Osteocyte (in vitro differentiated cells): ENCODE measurements at regions not wholly inside any gene's neighbourhood (a gene's known extent, or its start where the extent isn't known, plus 50 kb on each side); places are given as distances from the start of the nearest gene placed in this dataset.

Source experiments
- DNase-seq: peaks from one replicate; pipeline ENCODE4 v3.0.0; 2021; ENCODE audit warnings: mixed read lengths; ENCODE audit not compliant: unreplicated experiment; ENCODE audit errors: extremely low spot score
- H3K27ac Mint-ChIP-seq: one replicate; pipeline ENCODE4 v1.8.0; 2021; ENCODE audit warnings: mild to moderate bottlenecking, mixed read lengths; ENCODE audit not compliant: unreplicated experiment
- H3K27me3 Mint-ChIP-seq: one replicate; pipeline ENCODE4 v1.8.0; 2021; ENCODE audit warnings: mixed read lengths; ENCODE audit not compliant: unreplicated experiment
- H3K36me3 Mint-ChIP-seq: one replicate; pipeline ENCODE4 v1.8.0; 2021; ENCODE audit warnings: mixed read lengths; ENCODE audit not compliant: unreplicated experiment
- H3K4me1 Mint-ChIP-seq: one replicate; pipeline ENCODE4 v1.8.0; 2021; ENCODE audit warnings: mixed read lengths; ENCODE audit not compliant: unreplicated experiment
- H3K4me3 Mint-ChIP-seq: one replicate; pipeline ENCODE4 v1.8.0; 2021; ENCODE audit warnings: mild to moderate bottlenecking, moderate library complexity, mixed read lengths; ENCODE audit not compliant: unreplicated experiment
- H3K9me3 Mint-ChIP-seq: one replicate; pipeline ENCODE4 v1.8.0; 2021; ENCODE audit warnings: mixed read lengths; ENCODE audit not compliant: unreplicated experiment
- CTCF ChIP-seq: fragments of 200-600 bp; sonication (generic); IDR thresholded peaks from 2 replicates; pipeline ENCODE4 v1.5.0; 2021; ENCODE audit warnings: antibody characterized with exemption, mild to moderate bottlenecking, moderate library complexity

GRCh38 chr14:53409969-53410368, 256.8 kb upstream of the DDHD1 start:
- DNase-seq = no peak
- H3K27me3 Mint-ChIP-seq = no peaks in the 10 kb centered on the region
- no peak for TF ChIP-seq CTCF
- no peak overlapping the region for H3K27ac Mint-ChIP-seq
- H3K4me3 Mint-ChIP-seq = no peak overlapping the region
- H3K4me1 Mint-ChIP-seq = peaks cover 7% of the 10 kb centered on the region
- H3K36me3 Mint-ChIP-seq = no peaks in the 10 kb centered on the region
- no peaks in the 10 kb centered on the region for H3K9me3 Mint-ChIP-seq

DNA sequence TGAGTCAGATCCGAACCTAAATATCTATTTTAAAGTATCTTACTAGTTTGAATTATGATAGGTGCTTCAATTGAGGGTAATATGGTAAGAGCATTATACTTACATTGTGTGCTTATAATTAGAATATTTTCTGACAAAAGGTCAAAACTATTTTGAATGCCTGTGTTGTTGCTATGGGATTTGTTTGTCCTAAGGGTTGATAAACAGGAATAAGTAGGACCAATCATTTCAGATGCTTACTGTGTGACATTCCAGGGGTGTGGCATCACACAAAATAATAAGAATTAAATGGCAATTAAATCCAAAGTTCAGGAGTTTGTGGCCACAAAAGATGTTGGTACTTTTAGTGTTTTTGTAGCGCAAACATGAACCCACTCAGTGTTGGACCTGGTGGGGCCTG, 256.2 kb upstream of the DDHD1 start:
- H3K9me3 Mint-ChIP-seq = no peaks in the 10 kb centered on the region
- TF ChIP-seq CTCF = no peak
- DNase-seq = no peak
- H3K4me3 Mint-ChIP-seq = no peak overlapping the region
- no peak overlapping the region for H3K27ac Mint-ChIP-seq
- peaks cover 7% of the 10 kb centered on the region for H3K4me1 Mint-ChIP-seq
- H3K36me3 Mint-ChIP-seq = no peaks in the 10 kb centered on the region
- H3K27me3 Mint-ChIP-seq = no peaks in the 10 kb centered on the region

DNA sequence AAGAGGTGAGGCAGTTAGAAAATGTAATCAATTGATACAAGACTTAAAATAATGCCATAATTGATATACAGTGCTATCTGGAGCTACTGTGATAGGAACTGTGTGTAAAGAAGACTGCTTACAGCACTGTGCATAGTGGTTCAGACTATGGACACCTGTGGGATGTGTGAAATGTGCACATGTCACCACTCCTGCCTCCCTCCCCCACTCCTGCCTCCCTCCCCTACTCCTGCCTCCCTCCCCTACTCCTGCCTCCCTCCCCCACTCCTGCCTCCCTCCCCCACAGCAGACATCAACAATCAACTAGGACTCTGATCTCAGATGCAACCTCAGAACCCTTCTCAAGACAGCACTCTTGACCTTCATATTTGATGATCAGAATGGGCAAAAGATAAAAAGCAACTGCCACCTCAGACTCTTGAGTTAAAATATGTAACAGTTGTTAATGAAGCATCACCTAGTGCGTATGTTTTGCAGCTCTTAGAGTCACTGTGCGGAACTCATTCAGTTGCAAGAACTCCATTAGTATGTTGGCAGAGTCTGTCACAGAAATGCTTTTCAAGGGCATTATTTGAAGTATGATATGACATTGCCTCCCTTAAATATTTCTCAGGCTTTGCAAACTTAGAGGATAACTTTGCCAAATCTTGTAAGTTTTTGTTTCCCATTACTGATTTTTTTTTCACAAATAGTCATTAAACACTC, 255.2 kb upstream of the DDHD1 start:
- no peak overlapping the region for H3K27ac Mint-ChIP-seq
- peaks cover 2% of the 10 kb centered on the region for H3K27me3 Mint-ChIP-seq
- H3K9me3 Mint-ChIP-seq = no peaks in the 10 kb centered on the region
- TF ChIP-seq CTCF = no peak
- no peak overlapping the region for H3K4me3 Mint-ChIP-seq
- H3K36me3 Mint-ChIP-seq = no peaks in the 10 kb centered on the region
- DNase-seq = no peak
- H3K4me1 Mint-ChIP-seq = peaks cover 7% of the 10 kb centered on the region

GRCh38 chr14:53406519-53406918, 253.4 kb upstream of the DDHD1 start:
- no peak for TF ChIP-seq CTCF

GRCh38 chr14:53401646-53402045, 248.5 kb upstream of the DDHD1 start:
- Mint-ChIP-seq H3K9me3 (peaks cover 4% of the 10 kb centered on the region), H3K4me3 (no peak overlapping the region), H3K27me3 (peaks cover 9% of the 10 kb centered on the region), H3K4me1 (peaks cover 8% of the 10 kb centered on the region), H3K27ac (no peak overlapping the region), H3K36me3 (no peaks in the 10 kb centered on the region)
- DNase-seq = no peak
- TF ChIP-seq CTCF = no peak

More at GRCh38 chr14:53406519-53406918, 253.4 kb upstream of the DDHD1 start:
- Mint-ChIP-seq H3K4me1 (peaks cover 6% of the 10 kb centered on the region), H3K36me3 (no peaks in the 10 kb centered on the region), H3K27me3 (peaks cover 4% of the 10 kb centered on the region), H3K9me3 (no peaks in the 10 kb centered on the region), H3K27ac (no peak overlapping the region), H3K4me3 (no peak overlapping the region)
- no peak for DNase-seq
